ENCODE measurements at regions not wholly inside any gene's neighbourhood (a gene's known extent, or its start where the extent isn't known, plus 50 kb on each side); places are given as distances from the start of the nearest gene placed in this dataset.
A peak's percentile ranks its signal among the peaks of the same experiment; 100 is the strongest.

GRCh38 chr2:149645391-149645790, 57.8 kb upstream of the MMADHC start:
- TF ChIP-seq CTCF (conservative IDR thresholded peaks at IDR 0.05; ENCODE audit: low read depth, low read length) (peak; percentile 45; the same call in 1 of the 2 replicates), EZH2 (IDR thresholded peaks at IDR 0.05; ENCODE audit: low read length, unreplicated experiment) (no peak), EZH2phosphoT487 (IDR thresholded peaks at IDR 0.05; ENCODE audit: borderline replicate concordance, low read length) (no peak)

Data from PC-3 (cell line).